ENCODE measurements at regions not wholly inside any gene's neighbourhood (a gene's known extent, or its start where the extent isn't known, plus 50 kb on each side); places are given as distances from the start of the nearest gene placed in this dataset.

- Histone ChIP-seq H3K79me2 (ENCODE audit: insufficient read depth, low read length) (no peaks in the 10 kb centered on the region), H3K9ac (ENCODE audit: low read length) (no peak overlapping the region), H3K27me3 (ENCODE audit: low read length) (no peaks in the 10 kb centered on the region), H3K4me2 (ENCODE audit: low read depth, low read length, poor library complexity, severe bottlenecking) (no peak overlapping the region), H2AFZ (ENCODE audit: low read depth, low read length, severe bottlenecking) (no peak overlapping the region), H3K4me3 (ENCODE audit: insufficient read depth, low read length, poor library complexity, severe bottlenecking) (no peak overlapping the region), H3K9me2 (replicated peaks; ENCODE audit: insufficient read depth, low read length) (no peaks in the 10 kb centered on the region), H3K9me3 (ENCODE audit: insufficient read depth, low read length) (no peaks in the 10 kb centered on the region), H3F3A (ENCODE audit: insufficient read depth) (no peaks in the 10 kb centered on the region), H4K20me1 (ENCODE audit: low read depth, low read length) (no peaks in the 10 kb centered on the region), H3K36me3 (ENCODE audit: low read length) (no peaks in the 10 kb centered on the region), H3K27ac (ENCODE audit: low read depth, low read length) (no peak overlapping the region)
- TF ChIP-seq EZH2phosphoT487 (conservative IDR thresholded peaks at IDR 0.05; ENCODE audit: low read length) (no peak), CTCF (IDR thresholded peaks at IDR 0.05; ENCODE audit: insufficient read depth, low read length, poor library complexity, severe bottlenecking) (no peak)
These were observed 135.5 kb upstream of the SORCS3 start for GRCh38 chr10:104505521-104506042.

GRCh38 chr10:104509981-104510380, 131.1 kb upstream of the SORCS3 start:
- Histone ChIP-seq H3K4me2 (ENCODE audit: low read depth, low read length, poor library complexity, severe bottlenecking) (no peak overlapping the region), H3K36me3 (ENCODE audit: low read length) (no peaks in the 10 kb centered on the region), H3K9me2 (replicated peaks; ENCODE audit: insufficient read depth, low read length) (no peaks in the 10 kb centered on the region), H3K27ac (ENCODE audit: low read depth, low read length) (no peak overlapping the region), H4K20me1 (ENCODE audit: low read depth, low read length) (no peaks in the 10 kb centered on the region), H3K27me3 (ENCODE audit: low read length) (no peaks in the 10 kb centered on the region), H2AFZ (ENCODE audit: low read depth, low read length, severe bottlenecking) (no peak overlapping the region), H3K4me3 (ENCODE audit: insufficient read depth, low read length, poor library complexity, severe bottlenecking) (no peak overlapping the region), H3K79me2 (ENCODE audit: insufficient read depth, low read length) (no peaks in the 10 kb centered on the region), H3K9me3 (ENCODE audit: insufficient read depth, low read length) (no peaks in the 10 kb centered on the region), H3F3A (ENCODE audit: insufficient read depth) (no peaks in the 10 kb centered on the region), H3K9ac (ENCODE audit: low read length) (no peak overlapping the region)
- TF ChIP-seq EZH2phosphoT487 (conservative IDR thresholded peaks at IDR 0.05; ENCODE audit: low read length): no peak
- no peak for TF ChIP-seq CTCF (IDR thresholded peaks at IDR 0.05; ENCODE audit: insufficient read depth, low read length, poor library complexity, severe bottlenecking)

- Histone ChIP-seq H3K27ac (ENCODE audit: low read depth, low read length) (no peak overlapping the region), H3K4me3 (ENCODE audit: insufficient read depth, low read length, poor library complexity, severe bottlenecking) (no peak overlapping the region), H4K20me1 (ENCODE audit: low read depth, low read length) (no peaks in the 10 kb centered on the region), H3F3A (ENCODE audit: insufficient read depth) (no peaks in the 10 kb centered on the region), H3K36me3 (ENCODE audit: low read length) (no peaks in the 10 kb centered on the region), H3K9me2 (replicated peaks; ENCODE audit: insufficient read depth, low read length) (no peaks in the 10 kb centered on the region), H3K4me2 (ENCODE audit: low read depth, low read length, poor library complexity, severe bottlenecking) (no peak overlapping the region), H3K27me3 (ENCODE audit: low read length) (no peaks in the 10 kb centered on the region), H3K9me3 (ENCODE audit: insufficient read depth, low read length) (no peaks in the 10 kb centered on the region), H3K79me2 (ENCODE audit: insufficient read depth, low read length) (no peaks in the 10 kb centered on the region), H3K9ac (ENCODE audit: low read length) (no peak overlapping the region), H2AFZ (ENCODE audit: low read depth, low read length, severe bottlenecking) (no peak overlapping the region)
- TF ChIP-seq CTCF (IDR thresholded peaks at IDR 0.05; ENCODE audit: insufficient read depth, low read length, poor library complexity, severe bottlenecking) (no peak), EZH2phosphoT487 (conservative IDR thresholded peaks at IDR 0.05; ENCODE audit: low read length) (no peak)
These were observed 130.4 kb upstream of the SORCS3 start for GRCh38 chr10:104510644-104511043.
